ENCODE measurements at regions not wholly inside any gene's neighbourhood (a gene's known extent, or its start where the extent isn't known, plus 50 kb on each side); places are given as distances from the start of the nearest gene placed in this dataset.

DNA sequence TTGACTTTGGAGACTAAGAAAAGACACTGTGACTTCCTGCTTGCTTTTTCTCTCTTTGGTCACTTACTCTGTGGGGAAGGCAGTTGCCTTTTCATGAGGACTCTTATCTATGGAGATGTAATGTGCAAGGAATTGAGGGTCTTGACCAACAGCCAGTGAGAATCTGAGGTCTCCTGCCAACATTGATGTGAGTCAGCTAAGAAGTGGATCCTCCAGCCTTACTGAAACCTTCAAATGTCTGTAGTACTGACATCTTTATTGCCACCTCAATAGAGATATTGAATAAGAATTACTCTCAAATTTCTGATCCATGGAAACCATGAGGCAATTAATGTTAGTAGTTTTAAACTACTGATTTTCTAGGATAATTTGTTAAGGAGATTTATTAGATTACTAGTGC, 598.4 kb downstream of the ADGRL2 start:
- BruUV-seq (replicated peaks) = no TSS peak
- Mint-ChIP-seq H3K36me3 (ENCODE audit: insufficient read depth, unreplicated experiment) (no peaks in the 10 kb centered on the region), H3K27me3 (ENCODE audit: unreplicated experiment) (no peaks in the 10 kb centered on the region), H3K27ac (ENCODE audit: unreplicated experiment) (no peak overlapping the region), H3K9me3 (ENCODE audit: low read depth, unreplicated experiment) (no peaks in the 10 kb centered on the region), H3K4me1 (ENCODE audit: low read depth, unreplicated experiment) (no peaks in the 10 kb centered on the region), H3K4me3 (ENCODE audit: low read depth, unreplicated experiment) (no peak overlapping the region)
- TF ChIP-seq, protein P1, sequence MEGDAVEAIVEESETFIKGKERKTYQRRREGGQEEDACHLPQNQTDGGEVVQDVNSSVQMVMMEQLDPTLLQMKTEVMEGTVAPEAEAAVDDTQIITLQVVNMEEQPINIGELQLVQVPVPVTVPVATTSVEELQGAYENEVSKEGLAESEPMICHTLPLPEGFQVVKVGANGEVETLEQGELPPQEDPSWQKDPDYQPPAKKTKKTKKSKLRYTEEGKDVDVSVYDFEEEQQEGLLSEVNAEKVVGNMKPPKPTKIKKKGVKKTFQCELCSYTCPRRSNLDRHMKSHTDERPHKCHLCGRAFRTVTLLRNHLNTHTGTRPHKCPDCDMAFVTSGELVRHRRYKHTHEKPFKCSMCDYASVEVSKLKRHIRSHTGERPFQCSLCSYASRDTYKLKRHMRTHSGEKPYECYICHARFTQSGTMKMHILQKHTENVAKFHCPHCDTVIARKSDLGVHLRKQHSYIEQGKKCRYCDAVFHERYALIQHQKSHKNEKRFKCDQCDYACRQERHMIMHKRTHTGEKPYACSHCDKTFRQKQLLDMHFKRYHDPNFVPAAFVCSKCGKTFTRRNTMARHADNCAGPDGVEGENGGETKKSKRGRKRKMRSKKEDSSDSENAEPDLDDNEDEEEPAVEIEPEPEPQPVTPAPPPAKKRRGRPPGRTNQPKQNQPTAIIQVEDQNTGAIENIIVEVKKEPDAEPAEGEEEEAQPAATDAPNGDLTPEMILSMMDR (IDR thresholded peaks at IDR 0.05; ENCODE audit: unreplicated experiment) = no peak
- CTCF ChIA-PET = interaction anchor here (1.1 kb wide), 1 partner anchor 12 kb away, joined by 3 read pairs; no protein-coding TSS in a partner anchor
- DNase-seq = no peak
- intact Hi-C loops (cut with micrococcal nuclease; ENCODE audit: unreplicated experiment) = no loop called here

DNA sequence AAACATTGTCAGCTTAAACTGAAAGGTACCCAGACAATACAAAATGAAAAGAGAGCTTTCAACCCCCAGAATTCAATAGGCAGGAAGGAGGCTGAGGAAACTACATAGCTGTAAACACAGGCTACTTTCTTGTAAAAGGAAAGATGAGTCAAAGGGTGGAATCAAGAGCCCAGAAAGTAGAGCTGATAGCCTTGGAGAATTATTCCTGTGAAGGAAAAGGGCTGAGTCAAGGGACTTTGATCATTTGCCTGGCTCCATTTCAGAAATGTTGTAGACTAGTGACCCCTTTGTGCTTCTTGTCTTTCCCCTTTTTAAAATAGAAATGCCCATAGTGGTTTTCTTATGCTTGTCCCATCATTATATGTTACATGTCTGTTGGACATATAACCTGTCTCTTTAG, 597.6 kb downstream of the ADGRL2 start:
- no peak overlapping the region for H3K4me3 Mint-ChIP-seq (ENCODE audit: low read depth, unreplicated experiment)
- H3K36me3 Mint-ChIP-seq (ENCODE audit: insufficient read depth, unreplicated experiment) = no peaks in the 10 kb centered on the region
- CTCF ChIA-PET = interaction anchor here (0.7 to 1.1 kb wide), 2 partner anchors 11 to 1569 kb away, joined by 3 read pairs; no protein-coding TSS in a partner anchor
- DNase-seq = no peak
- intact Hi-C loops (cut with micrococcal nuclease; ENCODE audit: unreplicated experiment) = no loop called here
- no peaks in the 10 kb centered on the region for H3K4me1 Mint-ChIP-seq (ENCODE audit: low read depth, unreplicated experiment)
- H3K27ac Mint-ChIP-seq (ENCODE audit: unreplicated experiment) = no peak overlapping the region
- no peaks in the 10 kb centered on the region for H3K9me3 Mint-ChIP-seq (ENCODE audit: low read depth, unreplicated experiment)
- H3K27me3 Mint-ChIP-seq (ENCODE audit: unreplicated experiment) = no peaks in the 10 kb centered on the region
- no TSS peak for BruUV-seq (replicated peaks)
- TF ChIP-seq, protein P1 (IDR thresholded peaks at IDR 0.05; ENCODE audit: unreplicated experiment) = no peak

DNA sequence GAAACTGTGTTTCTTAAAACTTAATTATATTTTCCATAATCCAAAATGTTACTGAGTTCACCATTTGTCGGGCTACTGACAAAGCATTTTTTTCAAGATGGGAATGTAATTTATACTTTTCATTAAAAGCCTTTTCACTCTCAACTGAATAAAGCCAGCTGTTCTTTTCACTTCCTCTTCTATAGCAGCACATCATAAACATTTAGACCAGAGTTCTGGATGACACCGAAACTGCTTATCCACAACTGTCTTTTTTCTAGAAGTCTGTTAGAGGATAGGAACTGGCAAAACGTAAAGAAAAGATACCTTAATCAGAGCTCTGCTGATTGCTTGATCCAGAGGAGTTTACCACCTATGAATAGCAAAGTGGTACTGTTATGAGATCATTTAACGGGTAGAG, 594.7 kb downstream of the ADGRL2 start:
- TF ChIP-seq, protein P1 (IDR thresholded peaks at IDR 0.05; ENCODE audit: unreplicated experiment) = no peak
- no peaks in the 10 kb centered on the region for H3K9me3 Mint-ChIP-seq (ENCODE audit: low read depth, unreplicated experiment)
- no peak overlapping the region for H3K27ac Mint-ChIP-seq (ENCODE audit: unreplicated experiment)
- DNase-seq = no peak
- intact Hi-C loops (cut with micrococcal nuclease; ENCODE audit: unreplicated experiment) = no loop called here
- no TSS peak for BruUV-seq (replicated peaks)
- no peaks in the 10 kb centered on the region for H3K27me3 Mint-ChIP-seq (ENCODE audit: unreplicated experiment)
- no peaks in the 10 kb centered on the region for H3K4me1 Mint-ChIP-seq (ENCODE audit: low read depth, unreplicated experiment)
- H3K4me3 Mint-ChIP-seq (ENCODE audit: low read depth, unreplicated experiment) = no peak overlapping the region
- CTCF ChIA-PET = no interaction called here
- no peaks in the 10 kb centered on the region for H3K36me3 Mint-ChIP-seq (ENCODE audit: insufficient read depth, unreplicated experiment)

DNA sequence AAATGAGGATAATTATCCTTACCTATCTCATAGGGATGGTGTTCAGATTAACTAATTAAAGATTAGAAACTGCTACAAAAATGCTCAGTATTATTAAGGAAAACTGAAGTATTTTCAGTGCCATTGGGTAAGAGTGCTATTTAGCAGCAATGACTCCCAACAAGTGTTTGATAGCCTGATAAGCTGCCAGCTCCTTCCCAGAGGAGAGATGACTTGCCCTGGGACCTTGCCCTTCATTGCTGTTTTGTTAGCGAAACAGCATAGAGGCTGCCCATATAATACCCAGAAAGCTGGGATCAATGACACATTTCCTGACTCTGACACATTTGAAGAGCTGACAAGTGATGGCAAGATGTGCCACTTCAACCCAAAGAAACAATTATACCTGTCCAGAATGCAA, 592.2 kb downstream of the ADGRL2 start:
- TF ChIP-seq, protein P1 (IDR thresholded peaks at IDR 0.05; ENCODE audit: unreplicated experiment) = no peak
- Mint-ChIP-seq H3K27ac (ENCODE audit: unreplicated experiment) (no peak overlapping the region), H3K27me3 (ENCODE audit: unreplicated experiment) (no peaks in the 10 kb centered on the region), H3K4me3 (ENCODE audit: low read depth, unreplicated experiment) (no peak overlapping the region), H3K9me3 (ENCODE audit: low read depth, unreplicated experiment) (no peaks in the 10 kb centered on the region), H3K4me1 (ENCODE audit: low read depth, unreplicated experiment) (no peaks in the 10 kb centered on the region), H3K36me3 (ENCODE audit: insufficient read depth, unreplicated experiment) (no peaks in the 10 kb centered on the region)
- CTCF ChIA-PET = no interaction called here
- intact Hi-C loops (cut with micrococcal nuclease; ENCODE audit: unreplicated experiment) = no loop called here
- BruUV-seq (replicated peaks) = no TSS peak
- no peak for DNase-seq
